ENCODE measurements at regions not wholly inside any gene's neighbourhood (a gene's known extent, or its start where the extent isn't known, plus 50 kb on each side); places are given as distances from the start of the nearest gene placed in this dataset.
A peak's percentile ranks its signal among the peaks of the same experiment; 100 is the strongest.

GRCh38 chr12:62163368-62163767 lies 96.8 kb upstream of the USP15 start:
- H3K4me3 ChIP-seq (ENCODE audit: low read depth, low read length) = no peak overlapping the region
- no peak for TF ChIP-seq CTCF (IDR thresholded peaks at IDR 0.05; ENCODE audit: insufficient read depth, low read depth, low read length)
- no peak for DNase-seq (ENCODE audit: low read depth)

- no peak for TF ChIP-seq CTCF (IDR thresholded peaks at IDR 0.05; ENCODE audit: insufficient read depth, low read depth, low read length)
- H3K4me3 ChIP-seq (ENCODE audit: low read depth, low read length) = no peak overlapping the region
- no peak for DNase-seq (ENCODE audit: low read depth)
Measured at GRCh38 chr12:62164036-62164435, 96.2 kb upstream of the USP15 start.

GRCh38 chr12:62166525-62166924 lies 93.7 kb upstream of the USP15 start:
- peak; percentile 82 for DNase-seq (ENCODE audit: low read depth)
- H3K4me3 ChIP-seq (ENCODE audit: low read depth, low read length) = no peak overlapping the region
- no peak for TF ChIP-seq CTCF (IDR thresholded peaks at IDR 0.05; ENCODE audit: insufficient read depth, low read depth, low read length)

GRCh38 chr12:62168411-62168810 lies 91.8 kb upstream of the USP15 start:
- no peak for DNase-seq (ENCODE audit: low read depth)
- TF ChIP-seq CTCF (IDR thresholded peaks at IDR 0.05; ENCODE audit: insufficient read depth, low read depth, low read length) = no peak
- H3K4me3 ChIP-seq (ENCODE audit: low read depth, low read length) = no peak overlapping the region

- TF ChIP-seq CTCF (IDR thresholded peaks at IDR 0.05; ENCODE audit: insufficient read depth, low read depth, low read length) = no peak
- DNase-seq (ENCODE audit: low read depth) = no peak
- no peak overlapping the region for H3K4me3 ChIP-seq (ENCODE audit: low read depth, low read length)
Measured at GRCh38 chr12:62170241-62170640, 90.0 kb upstream of the USP15 start.

- no peak for TF ChIP-seq CTCF (IDR thresholded peaks at IDR 0.05; ENCODE audit: insufficient read depth, low read depth, low read length)
- DNase-seq (ENCODE audit: low read depth) = no peak
- no peak overlapping the region for H3K4me3 ChIP-seq (ENCODE audit: low read depth, low read length)
Measured at GRCh38 chr12:62190689-62191490, 69.3 kb upstream of the USP15 start.
